Gastrocnemius medialis (tissue), 4 donors: ENCODE measurements at regions not wholly inside any gene's neighbourhood (a gene's known extent, or its start where the extent isn't known, plus 50 kb on each side); places are given as distances from the start of the nearest gene placed in this dataset.

Experiments
- POLR2A ChIP-seq, 2 donors: fragments of 450-650 bp; IDR thresholded peaks; one replicate each; pipeline ENCODE4 v1.6.1; 2017; ENCODE audit warnings: antibody characterized with exemption in 2 of 2, mild to moderate bottlenecking in 2 of 2, moderate library complexity in 2 of 2
- TF ChIP-seq, protein P1 (sequence below), 5 experiments: fragments of 450-650 bp in 3 of 5; fragments of 200-600 bp in 2 of 5; sonication (generic) in 2 of 5; IDR thresholded peaks in 4 of 5; conservative IDR thresholded peaks in 1 of 5; 1 replicate in 4 of 5; 2 replicates in 1 of 5; pipeline ENCODE4 v1.5.1; 2016 to 2019; ENCODE audit warnings: antibody characterized with exemption in 5 of 5, mild to moderate bottlenecking in 3 of 5, moderate library complexity in 3 of 5

DNA sequence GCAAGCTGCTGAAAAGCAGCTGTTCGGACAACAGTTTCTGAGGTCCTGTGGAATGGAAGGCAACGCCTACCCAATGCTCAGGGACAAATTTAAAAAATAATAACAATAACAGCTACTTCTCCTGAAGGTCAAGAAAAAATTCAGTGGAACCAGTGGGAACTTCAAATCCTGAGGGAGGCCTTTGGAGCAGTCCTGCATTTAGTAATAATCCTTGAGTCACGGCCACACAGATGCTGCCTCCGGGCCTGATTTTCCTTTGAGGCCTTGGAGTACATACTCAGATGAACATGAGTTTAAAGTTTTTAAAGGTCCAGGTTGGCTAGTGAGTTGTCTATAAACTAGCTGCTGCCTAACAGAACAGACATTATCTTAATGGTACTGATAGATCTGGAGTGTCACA lies 268.0 kb downstream of the MSRB3 start:
- TF ChIP-seq POLR2A (IDR thresholded peaks at IDR 0.05) = no peak
- TF ChIP-seq, protein P1, sequence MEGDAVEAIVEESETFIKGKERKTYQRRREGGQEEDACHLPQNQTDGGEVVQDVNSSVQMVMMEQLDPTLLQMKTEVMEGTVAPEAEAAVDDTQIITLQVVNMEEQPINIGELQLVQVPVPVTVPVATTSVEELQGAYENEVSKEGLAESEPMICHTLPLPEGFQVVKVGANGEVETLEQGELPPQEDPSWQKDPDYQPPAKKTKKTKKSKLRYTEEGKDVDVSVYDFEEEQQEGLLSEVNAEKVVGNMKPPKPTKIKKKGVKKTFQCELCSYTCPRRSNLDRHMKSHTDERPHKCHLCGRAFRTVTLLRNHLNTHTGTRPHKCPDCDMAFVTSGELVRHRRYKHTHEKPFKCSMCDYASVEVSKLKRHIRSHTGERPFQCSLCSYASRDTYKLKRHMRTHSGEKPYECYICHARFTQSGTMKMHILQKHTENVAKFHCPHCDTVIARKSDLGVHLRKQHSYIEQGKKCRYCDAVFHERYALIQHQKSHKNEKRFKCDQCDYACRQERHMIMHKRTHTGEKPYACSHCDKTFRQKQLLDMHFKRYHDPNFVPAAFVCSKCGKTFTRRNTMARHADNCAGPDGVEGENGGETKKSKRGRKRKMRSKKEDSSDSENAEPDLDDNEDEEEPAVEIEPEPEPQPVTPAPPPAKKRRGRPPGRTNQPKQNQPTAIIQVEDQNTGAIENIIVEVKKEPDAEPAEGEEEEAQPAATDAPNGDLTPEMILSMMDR (IDR thresholded peaks at IDR 0.05 in 4 of 5, conservative IDR thresholded peaks at IDR 0.05 in 1 of 5) = no peak
